ENCODE measurements at regions not wholly inside any gene's neighbourhood (a gene's known extent, or its start where the extent isn't known, plus 50 kb on each side); places are given as distances from the start of the nearest gene placed in this dataset.

DNA sequence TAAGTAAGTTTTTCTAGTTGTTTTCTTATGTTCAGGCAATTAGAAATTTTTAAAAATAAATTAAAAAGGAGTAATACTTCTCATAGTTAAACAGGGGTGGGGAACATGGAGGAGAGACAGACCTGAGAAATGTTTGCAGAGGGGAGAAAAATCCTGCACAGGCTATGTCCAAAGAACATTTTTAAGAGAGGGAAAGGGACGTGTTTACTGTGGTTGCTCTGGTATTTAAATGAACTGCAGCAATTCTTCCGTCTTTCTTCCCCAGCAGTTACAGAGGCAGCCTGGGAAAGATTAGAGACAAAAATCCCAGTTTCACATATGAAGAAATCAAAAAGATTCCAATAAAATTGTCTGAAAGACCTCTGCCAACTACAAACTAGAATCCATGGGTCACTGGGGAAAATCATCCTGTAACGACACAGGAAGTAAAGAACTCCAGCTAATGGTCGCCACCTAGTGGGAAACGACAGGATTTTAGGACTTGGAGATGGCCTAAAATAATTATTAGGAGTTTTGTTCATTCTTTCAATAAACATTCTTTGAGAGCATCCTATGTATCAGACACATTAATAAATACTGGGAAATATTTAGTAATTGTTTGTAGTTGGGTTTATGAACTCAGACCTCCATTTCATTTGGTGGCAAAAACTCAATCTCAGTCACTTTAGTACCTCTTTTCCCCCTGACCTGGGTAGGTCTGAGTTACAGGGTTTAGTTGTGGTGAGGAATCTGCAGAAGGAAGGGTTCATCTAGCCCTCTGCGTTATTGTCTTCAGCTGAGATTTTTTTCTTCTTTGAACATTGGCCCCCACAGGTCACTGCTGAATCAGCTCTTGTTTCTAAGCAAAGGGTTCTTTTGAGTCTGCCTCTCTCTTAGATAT is 69.9 kb upstream of the GOLIM4 start:
- no peak for TF ChIP-seq ZFX (IDR thresholded peaks at IDR 0.05)
- TF ChIP-seq, protein P1, sequence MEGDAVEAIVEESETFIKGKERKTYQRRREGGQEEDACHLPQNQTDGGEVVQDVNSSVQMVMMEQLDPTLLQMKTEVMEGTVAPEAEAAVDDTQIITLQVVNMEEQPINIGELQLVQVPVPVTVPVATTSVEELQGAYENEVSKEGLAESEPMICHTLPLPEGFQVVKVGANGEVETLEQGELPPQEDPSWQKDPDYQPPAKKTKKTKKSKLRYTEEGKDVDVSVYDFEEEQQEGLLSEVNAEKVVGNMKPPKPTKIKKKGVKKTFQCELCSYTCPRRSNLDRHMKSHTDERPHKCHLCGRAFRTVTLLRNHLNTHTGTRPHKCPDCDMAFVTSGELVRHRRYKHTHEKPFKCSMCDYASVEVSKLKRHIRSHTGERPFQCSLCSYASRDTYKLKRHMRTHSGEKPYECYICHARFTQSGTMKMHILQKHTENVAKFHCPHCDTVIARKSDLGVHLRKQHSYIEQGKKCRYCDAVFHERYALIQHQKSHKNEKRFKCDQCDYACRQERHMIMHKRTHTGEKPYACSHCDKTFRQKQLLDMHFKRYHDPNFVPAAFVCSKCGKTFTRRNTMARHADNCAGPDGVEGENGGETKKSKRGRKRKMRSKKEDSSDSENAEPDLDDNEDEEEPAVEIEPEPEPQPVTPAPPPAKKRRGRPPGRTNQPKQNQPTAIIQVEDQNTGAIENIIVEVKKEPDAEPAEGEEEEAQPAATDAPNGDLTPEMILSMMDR (conservative IDR thresholded peaks at IDR 0.05) = peak; percentile 90
- H3K27ac ChIP-seq = no peak overlapping the region

DNA sequence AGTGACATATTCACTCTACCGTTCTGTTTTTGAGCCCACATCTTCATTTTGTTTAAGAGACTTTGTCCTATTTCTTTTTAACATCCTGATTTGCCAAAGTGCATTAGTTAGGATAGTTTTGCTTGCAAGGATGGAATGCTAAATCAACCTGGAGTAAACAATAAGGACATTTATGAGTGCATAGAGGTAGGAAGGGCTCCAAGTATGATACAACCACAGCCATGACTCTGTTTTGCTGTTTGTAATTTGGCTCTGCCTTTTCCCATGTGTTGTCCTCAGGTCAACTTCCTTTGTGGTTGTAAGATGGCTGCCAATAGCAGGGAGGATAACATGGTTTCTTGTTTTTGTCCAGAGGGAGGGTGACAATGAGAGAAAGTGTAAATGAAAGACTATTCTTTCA is 66.4 kb upstream of the GOLIM4 start:
- TF ChIP-seq, protein P1 (conservative IDR thresholded peaks at IDR 0.05) = no peak
- no peak for TF ChIP-seq ZFX (IDR thresholded peaks at IDR 0.05)
- no peak overlapping the region for H3K27ac ChIP-seq

DNA sequence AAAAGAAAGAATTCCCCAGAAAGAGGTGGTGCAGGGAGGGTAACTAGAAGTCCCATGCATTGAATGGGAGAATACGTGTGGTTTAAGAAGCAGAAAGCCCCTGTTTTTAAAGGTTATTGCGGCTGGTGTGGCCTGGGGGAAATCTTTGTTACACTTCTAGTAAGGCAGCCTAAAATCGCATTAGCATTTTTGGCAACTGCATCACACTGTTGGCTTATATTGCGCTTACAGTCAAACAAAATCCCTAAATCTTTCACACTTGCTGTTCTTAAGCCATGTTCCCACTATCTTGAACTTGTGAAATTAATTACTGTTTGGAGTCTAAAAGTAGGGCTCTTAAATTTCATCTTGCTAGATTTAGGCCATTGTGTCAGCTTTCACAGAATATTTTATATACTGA is 66.0 kb upstream of the GOLIM4 start:
- no peak for TF ChIP-seq ZFX (IDR thresholded peaks at IDR 0.05)
- TF ChIP-seq, protein P1 (conservative IDR thresholded peaks at IDR 0.05) = no peak
- no peak overlapping the region for H3K27ac ChIP-seq

DNA sequence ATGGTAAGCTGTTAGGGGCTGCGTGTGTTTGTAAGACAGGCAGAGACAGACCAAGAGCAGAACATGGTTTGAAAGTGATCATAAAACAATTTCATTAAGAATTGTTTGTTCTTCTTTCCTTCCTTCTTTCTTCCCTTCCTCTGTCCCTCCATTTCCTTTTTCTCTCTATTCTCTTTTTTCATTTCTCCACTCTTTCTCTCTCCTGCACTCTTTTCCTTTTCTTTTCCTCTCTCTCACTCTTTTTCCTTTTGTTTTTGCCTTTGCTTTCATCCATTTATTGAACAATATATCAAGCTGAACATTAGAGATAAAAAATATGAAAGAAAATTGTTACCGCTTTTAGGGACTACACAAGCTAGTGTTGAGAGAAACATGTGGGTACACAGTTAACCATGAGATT is 62.2 kb upstream of the GOLIM4 start:
- TF ChIP-seq, protein P1 (conservative IDR thresholded peaks at IDR 0.05) = no peak
- no peak for TF ChIP-seq ZFX (IDR thresholded peaks at IDR 0.05)
- H3K27ac ChIP-seq = no peak overlapping the region

DNA sequence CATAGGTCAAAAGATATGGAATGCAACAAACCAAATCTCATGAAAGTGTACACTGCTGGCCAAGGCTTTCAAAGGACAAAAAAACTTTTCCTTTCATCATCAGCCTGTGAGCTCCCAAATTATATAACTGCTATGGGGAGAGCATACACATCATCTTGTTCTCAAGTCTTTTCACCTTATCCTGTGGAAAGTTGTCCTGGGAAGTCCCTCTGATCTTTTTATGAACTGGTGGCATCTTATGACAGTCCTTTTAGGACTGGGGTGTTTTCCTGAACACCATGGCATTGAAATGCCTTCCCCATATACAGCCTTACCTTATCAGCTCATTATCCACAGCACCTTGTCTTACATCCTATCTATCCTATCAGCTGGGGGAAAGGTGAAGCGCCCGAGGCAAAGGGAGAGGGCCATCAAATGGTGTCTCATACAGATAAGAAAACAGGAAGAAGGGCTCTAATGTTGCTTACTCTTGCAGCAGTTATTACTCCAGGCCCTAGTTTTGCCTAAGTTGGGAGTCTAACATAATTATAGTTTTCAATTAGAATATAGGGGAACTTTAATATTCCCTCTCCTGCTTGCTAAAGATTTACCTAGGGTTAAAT is 61.5 kb upstream of the GOLIM4 start:
- TF ChIP-seq, protein P1 (conservative IDR thresholded peaks at IDR 0.05) = no peak
- TF ChIP-seq ZFX (IDR thresholded peaks at IDR 0.05) = no peak
- H3K27ac ChIP-seq = no peak overlapping the region

DNA sequence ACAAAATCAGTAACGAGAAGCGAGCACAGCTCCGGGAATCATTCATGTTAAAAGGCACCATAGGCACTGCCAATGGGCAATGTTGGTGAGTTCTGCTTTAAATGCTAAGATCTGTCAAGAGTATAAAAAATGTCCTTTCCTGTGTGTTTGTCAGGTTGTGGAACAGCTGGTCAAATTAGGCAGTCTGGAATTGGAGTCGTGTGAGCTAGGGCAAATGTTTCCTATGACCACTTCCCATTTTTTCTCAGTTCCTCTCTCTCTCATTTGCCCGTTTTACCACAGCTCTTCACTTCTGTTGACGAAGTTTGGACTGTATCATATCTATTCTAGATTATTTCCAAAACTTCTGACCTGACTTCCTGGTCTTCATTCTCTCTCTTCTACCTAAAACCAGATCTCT is 60.8 kb upstream of the GOLIM4 start:
- H3K27ac ChIP-seq = no peak overlapping the region
- no peak for TF ChIP-seq ZFX (IDR thresholded peaks at IDR 0.05)
- TF ChIP-seq, protein P1 (conservative IDR thresholded peaks at IDR 0.05) = no peak

DNA sequence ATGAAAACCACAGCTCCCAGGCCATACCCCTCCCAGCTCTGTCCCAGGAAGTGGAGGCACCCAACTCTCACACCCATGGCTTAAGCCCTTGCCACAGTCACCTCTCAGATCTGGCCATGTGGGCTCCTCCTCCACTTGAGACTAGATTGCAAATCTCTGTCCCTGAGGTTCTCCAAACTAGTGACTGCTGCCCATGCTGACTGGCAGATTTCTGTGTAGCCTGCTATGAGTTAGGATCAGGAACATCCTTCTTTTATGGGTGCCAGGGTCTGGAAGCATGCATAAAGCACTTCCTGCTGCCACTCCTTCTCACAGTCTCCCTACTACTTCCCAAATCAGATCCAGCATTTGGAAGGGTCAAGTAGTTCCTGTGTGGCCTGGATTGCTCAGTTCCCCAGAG is 59.6 kb upstream of the GOLIM4 start:
- TF ChIP-seq ZFX (IDR thresholded peaks at IDR 0.05) = no peak
- TF ChIP-seq, protein P1 (conservative IDR thresholded peaks at IDR 0.05) = no peak
- H3K27ac ChIP-seq = no peak overlapping the region
